Amniotic stem cell (primary cell): ENCODE measurements at regions not wholly inside any gene's neighbourhood (a gene's known extent, or its start where the extent isn't known, plus 50 kb on each side); places are given as distances from the start of the nearest gene placed in this dataset.
"Not testable (repeated sequence)": the region's sequence is repeated elsewhere in the genome, so short reads cannot be mapped to it uniquely, and the experiment has no call there.

Source experiments
- DNase-seq: peaks from one replicate; lab custom pipeline; 2025; lab: John Stamatoyannopoulos, UW

- not testable (repeated sequence) for DNase-seq
These were observed 62.4 kb upstream of the GBA3 start for GRCh38 chr4:22630161-22630975.

- not testable (repeated sequence) for DNase-seq
These were observed 61.6 kb upstream of the GBA3 start for GRCh38 chr4:22631167-22631566.

GRCh38 chr4:22634541-22635181 lies 58.1 kb upstream of the GBA3 start:
- DNase-seq, result no peak

GRCh38 chr4:22635182-22635549 lies 57.6 kb upstream of the GBA3 start:
- not testable (repeated sequence) for DNase-seq

- DNase-seq, result no peak
These were observed 57.0 kb upstream of the GBA3 start for GRCh38 chr4:22635692-22636091.

- DNase-seq, result no peak
These were observed 55.4 kb upstream of the GBA3 start for GRCh38 chr4:22637306-22637705.
